ENCODE measurements at regions not wholly inside any gene's neighbourhood (a gene's known extent, or its start where the extent isn't known, plus 50 kb on each side); places are given as distances from the start of the nearest gene placed in this dataset.

DNA sequence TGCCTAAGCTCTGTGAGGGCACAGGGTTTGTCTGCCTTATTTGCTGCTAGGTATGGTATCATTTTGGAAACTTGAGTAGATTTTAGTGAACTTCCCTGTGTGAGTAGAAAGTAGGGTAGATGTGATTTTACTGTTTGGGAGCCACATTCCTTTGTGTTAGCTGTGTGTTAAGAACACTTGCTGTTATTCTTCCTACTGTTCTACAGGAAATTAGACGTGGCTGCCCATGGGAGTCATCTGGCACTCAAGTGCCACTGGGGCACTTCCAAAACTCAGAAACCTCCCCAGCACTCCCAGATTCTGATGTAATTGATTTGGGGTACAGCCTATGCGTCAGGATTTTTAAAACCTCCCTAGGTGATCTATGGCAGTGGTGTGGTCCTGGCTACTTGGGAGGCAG, 369.9 kb upstream of the C2CD4B start:
- TF ChIP-seq, protein P1, sequence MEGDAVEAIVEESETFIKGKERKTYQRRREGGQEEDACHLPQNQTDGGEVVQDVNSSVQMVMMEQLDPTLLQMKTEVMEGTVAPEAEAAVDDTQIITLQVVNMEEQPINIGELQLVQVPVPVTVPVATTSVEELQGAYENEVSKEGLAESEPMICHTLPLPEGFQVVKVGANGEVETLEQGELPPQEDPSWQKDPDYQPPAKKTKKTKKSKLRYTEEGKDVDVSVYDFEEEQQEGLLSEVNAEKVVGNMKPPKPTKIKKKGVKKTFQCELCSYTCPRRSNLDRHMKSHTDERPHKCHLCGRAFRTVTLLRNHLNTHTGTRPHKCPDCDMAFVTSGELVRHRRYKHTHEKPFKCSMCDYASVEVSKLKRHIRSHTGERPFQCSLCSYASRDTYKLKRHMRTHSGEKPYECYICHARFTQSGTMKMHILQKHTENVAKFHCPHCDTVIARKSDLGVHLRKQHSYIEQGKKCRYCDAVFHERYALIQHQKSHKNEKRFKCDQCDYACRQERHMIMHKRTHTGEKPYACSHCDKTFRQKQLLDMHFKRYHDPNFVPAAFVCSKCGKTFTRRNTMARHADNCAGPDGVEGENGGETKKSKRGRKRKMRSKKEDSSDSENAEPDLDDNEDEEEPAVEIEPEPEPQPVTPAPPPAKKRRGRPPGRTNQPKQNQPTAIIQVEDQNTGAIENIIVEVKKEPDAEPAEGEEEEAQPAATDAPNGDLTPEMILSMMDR (IDR thresholded peaks at IDR 0.05): no peak
- TF ChIP-seq EZH2 (IDR thresholded peaks at IDR 0.05; ENCODE audit: borderline replicate concordance, insufficient read depth, low read depth, low read length, poor library complexity, severe bottlenecking): no peak

Data from B cell (primary cell).